ENCODE measurements at regions not wholly inside any gene's neighbourhood (a gene's known extent, or its start where the extent isn't known, plus 50 kb on each side); places are given as distances from the start of the nearest gene placed in this dataset.
A peak's percentile ranks its signal among the peaks of the same experiment; 100 is the strongest.

DNA sequence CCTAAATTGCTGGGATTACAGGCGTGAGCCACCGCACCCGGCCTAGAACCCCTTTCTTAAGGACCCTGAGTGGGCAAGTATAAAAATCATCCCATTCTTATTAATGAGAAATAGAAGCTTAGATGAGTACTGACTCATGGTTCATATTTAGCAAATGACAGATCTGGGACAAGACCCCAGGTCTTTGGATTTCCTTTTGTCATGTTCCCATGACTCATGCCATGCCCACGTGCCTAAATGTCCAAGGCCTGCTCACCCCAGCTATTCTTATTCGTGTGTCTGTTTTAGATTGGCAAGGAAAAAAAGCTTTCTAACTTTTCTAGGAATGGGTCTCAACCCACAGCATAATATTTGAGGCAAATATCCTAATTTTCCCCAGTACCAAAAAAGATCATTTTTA, 57.7 kb upstream of the RPS23 start:
- DNase-seq (ENCODE audit: low read depth) = peak; percentile 82

DNA sequence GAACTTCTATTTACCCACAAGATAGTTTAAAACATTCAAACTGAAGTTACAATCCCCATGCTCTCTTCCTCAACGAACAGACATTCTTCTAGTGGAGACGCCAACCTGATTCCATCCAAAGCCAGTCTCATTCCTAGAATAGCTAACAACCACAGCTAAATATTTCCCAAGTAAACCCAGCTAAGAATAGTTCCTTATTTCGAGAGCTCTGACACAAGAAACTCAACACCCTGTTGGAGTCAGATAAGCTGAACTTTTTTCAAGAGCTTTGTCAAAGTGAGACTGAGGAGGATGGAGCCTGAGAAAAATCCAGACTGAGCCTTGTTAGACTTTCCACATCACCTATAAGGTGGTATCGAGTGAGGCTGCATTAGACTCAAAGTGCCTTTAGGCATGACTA, 56.7 kb upstream of the RPS23 start:
- peak; percentile 98 for DNase-seq (ENCODE audit: low read depth)

DNA sequence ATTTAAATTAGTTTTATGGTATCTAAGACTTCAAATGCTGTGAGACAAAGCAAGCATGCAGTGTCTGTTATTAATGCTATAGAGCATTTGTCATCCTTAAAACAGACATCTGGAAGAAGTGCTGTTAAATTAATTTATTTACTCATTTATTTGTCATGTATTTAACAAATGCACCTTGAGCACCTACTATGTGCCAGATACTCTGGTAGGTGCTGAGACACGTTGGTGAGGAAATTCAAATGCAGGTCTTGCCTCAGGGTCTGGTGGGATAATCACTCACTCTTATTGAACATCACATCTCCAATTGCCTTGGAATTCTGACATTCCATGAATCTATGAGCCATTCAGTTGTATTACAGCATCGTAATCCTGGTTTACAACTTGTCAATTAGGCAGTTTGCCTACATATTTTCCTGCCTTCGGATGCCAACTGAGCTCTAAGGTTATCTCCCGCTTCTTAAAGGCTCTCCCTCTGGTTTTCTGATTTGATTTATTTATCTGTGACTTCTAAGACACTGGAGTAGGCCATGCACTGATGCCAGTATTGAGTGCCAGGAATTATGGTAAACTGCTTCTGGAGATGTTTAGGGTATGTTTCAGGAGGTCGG, 56.0 kb upstream of the RPS23 start:
- DNase-seq (ENCODE audit: low read depth) = peak; percentile 72

DNA sequence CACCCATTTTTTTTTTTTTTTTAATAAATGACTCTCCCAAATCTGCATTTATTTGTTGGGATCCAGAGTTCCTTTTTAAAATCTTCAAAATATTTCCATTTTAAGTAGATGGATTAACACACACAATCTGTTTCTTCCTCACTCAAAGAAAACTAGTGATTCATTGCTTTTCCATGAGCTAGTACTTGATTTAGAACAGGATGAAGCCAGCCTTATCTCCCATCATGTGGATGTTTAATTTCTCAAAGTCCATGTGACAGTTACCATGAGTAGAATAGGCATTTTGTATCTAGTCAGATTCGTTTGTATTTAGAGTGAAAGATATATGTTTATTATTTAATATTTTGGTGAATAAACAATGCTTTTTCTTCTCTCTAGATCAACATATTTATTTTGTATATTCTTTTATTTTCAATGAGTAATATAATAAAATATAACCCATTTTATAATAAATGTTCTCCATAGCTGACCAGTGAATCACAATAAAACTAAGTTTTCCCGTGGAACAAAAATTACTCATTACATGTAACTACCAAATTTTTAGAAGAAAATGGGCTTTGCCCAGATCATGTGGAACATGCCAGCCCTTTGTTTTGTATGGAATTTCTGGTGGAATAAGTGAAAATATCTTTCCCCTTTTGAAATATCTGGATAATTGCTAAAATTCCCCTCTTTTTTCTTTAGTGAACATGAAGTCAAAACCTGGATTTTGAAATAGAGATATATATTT, 54.9 kb upstream of the RPS23 start:
- peak; percentile 85 for DNase-seq (ENCODE audit: low read depth)

DNA sequence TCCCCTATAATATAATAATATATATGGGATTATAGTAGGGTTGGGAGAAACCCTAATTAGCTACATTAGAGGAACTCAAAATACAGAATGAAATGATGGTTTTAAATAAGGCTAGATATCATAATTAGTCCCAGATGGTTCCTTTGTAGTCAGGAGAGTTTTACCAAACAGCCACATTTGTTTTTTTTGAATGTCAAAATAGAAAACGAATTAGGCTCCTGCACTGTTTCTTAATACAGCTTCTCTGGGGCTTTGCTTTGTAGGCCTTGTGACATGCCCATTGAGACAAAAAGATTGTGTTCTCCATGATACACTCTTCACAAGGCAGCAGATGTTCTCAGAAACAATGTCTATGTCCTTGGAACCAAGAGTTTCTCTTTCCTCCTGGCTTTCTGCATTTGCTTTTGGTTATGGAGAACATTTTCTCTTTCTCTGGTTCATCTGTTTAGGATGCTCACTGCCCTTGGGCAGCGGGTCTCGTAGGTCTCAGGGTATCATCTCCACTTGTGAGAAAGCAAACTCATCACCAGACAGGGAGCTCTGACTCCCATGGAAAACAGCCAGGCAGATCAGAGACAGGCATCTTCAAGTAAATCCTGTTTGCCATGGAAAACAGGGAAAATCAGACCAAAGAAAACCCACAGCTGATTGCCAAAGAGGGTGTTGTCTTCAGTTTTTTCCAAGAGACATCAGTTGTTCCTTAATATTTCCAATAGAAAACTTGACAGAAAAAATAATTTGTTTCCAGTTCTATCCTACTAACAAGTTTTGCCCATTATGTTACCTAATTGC, 54.1 kb upstream of the RPS23 start:
- DNase-seq (ENCODE audit: low read depth) = peak; percentile 76

DNA sequence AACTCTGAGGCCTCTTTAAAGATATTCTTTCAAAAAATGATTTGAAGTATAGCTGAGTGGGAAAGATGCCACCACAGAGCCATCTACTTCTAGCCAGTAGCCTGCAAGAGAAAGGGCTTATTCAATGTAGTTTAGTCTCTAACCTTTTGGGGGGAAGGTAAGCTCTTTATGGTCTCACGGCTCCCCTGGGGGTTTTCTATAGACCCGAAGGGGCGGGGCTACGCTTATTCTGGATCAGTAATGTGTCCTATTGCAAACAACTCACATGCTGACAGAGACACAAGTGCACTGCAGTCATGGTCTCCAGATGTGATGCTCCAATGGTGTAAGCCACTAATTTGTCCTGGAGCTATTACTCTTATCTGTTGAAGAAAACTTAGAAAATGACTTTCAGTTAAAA, 53.4 kb upstream of the RPS23 start:
- no peak for DNase-seq (ENCODE audit: low read depth)

DNA sequence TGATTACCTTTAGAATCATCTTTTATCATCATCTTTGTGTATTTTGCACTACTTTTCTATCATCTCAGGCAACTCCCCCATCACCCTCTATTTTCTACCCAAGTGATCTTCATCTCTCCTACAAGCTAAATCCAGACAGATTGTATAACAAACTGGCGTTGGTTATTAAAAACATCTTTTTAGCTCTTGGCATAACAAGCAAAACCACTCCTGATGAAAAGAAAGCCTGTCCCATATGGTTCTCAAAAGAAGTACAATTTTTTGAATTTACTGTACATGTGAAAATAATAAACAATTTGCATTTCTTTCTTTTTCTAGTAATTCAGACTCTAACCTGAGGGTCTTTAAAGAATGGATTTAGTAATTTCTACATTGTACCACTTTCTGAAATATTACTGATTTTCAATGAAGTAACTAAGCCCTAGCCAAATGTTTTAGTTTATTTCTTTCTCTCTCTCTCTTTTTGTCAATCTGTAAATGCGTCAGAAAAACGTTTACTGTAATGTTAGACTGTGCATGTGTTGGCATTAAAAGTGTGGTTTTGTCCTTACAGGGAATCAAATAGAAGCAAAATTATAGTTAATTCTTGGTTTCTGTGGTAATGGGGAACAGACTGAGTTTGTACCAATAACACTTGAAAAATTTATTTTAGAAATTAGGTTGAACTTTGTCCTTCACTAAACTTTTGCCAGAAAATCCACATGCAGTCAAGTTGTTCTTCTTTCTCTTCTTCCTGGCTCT, 52.5 kb upstream of the RPS23 start:
- DNase-seq (ENCODE audit: low read depth) = no peak

DNA sequence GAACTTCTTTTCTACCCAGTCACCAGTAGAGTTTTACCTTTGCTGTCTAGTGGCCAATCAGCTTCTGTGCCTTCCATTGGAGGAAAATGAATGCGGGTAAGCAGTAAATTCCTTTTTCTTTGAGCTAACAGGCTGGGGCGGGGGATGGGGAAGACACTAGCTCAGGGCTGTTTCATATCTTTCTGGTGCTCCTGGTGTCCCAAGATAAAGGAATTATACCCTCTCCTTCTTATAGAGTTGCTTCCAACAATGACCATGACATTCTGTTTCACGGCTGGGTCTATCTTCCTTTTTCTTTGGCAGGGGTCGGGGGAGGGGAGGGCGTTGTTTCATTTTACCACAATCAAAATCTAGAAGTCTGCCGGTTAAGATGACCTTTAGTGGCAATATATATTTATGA, 51.2 kb upstream of the RPS23 start:
- DNase-seq (ENCODE audit: low read depth) = no peak
